ENCODE measurements at regions not wholly inside any gene's neighbourhood (a gene's known extent, or its start where the extent isn't known, plus 50 kb on each side); places are given as distances from the start of the nearest gene placed in this dataset.
A peak's percentile ranks its signal among the peaks of the same experiment; 100 is the strongest.

DNA sequence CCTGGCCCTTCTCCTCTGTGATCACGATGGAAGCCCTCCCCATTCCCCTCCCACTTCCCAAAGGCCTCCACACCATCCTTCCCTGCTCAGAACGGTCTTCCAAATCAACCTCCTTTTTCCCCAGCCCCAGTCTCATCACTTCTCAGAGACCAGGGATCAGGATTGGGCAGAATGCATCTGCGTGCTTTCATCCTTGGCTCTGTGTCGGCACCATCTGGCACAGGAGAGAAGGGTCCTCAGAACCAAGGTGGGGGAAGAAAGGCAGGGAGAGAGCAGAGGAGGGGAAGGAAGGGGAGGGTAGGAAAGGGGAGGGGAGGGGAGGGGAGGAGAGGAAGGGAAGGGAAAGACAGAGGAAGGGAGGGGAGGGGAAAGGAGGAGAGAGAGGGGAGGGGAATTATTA, 52.4 kb upstream of the FICD start:
- DNase-seq (ENCODE audit: low read depth) = no peak

- DNase-seq (ENCODE audit: low read depth) = no peak
These were observed 53.9 kb upstream of the FICD start for GRCh38 chr12:108461058-108461660.

DNA sequence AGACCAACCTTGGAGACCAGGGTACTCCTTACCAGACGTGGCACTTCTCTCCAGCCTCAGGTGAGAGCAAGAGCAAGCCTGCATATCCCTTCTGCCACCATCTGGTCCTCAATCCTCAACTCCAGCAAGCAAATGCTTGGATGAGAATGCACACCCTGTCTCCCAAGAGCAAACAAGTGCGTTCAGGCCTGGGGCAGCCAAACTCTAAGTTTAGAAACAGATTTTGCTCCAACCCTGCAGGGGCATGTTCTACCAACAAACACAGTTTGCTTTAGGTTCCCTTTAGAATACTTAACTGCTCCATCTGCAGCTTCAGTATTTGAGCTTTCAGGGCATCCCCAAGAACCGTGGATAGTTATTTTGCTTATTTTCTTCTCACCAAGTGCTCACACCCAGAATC, 55.9 kb upstream of the FICD start:
- no peak for DNase-seq (ENCODE audit: low read depth)

- DNase-seq (ENCODE audit: low read depth) = peak; percentile 15
These were observed 57.2 kb upstream of the FICD start for GRCh38 chr12:108457734-108458361.

- peak; percentile 64 for DNase-seq (ENCODE audit: low read depth)
These were observed 57.9 kb upstream of the FICD start for GRCh38 chr12:108457006-108457733.

GRCh38 chr12:108455706-108456105, 59.4 kb upstream of the FICD start:
- DNase-seq (ENCODE audit: low read depth) = no peak

GRCh38 chr12:108454539-108455139, 60.4 kb upstream of the FICD start:
- DNase-seq (ENCODE audit: low read depth) = no peak

- DNase-seq (ENCODE audit: low read depth) = no peak
These were observed 65.6 kb upstream of the FICD start for GRCh38 chr12:108449478-108449877.

DNA sequence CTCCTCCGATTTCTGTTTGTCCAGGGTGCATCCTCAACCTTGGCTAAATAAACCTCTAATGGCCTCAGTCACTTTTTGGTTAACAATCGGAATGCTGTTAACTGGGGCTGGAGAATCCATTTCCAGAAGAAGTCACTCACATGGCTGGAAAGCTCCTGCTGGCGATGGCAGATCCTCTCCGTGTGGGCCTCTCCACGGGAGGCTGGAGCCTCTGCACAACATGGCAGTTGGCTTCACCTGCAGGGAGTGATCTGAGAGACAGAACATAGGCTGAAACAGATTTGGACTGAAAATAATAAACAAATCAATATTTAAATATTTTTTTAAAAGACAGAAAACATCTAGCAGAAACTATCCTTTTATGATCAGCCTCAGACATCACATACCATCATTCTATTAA, 66.8 kb upstream of the FICD start:
- DNase-seq (ENCODE audit: low read depth) = no peak

- DNase-seq (ENCODE audit: low read depth) = peak; percentile 71
These were observed 67.8 kb upstream of the FICD start for GRCh38 chr12:108447168-108447832.

DNA sequence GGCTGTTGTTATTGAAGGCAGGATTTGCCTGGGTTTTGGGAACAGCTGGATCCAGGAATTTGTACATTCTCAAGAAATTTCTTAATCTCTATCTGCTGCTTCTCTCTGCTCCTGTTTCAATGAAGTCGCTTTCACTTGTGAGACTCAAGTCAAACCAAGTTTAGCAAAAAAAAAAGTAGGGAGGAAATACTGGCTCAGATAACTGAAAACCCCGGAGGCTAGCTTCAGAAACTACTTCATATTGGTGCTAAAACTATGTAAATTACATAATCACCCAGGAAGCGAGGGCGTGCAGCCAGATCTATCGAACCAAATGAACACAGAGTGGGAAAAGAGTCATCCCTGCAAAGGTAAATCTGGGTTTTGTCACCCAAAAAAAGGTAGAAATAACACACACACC, 68.3 kb upstream of the FICD start:
- DNase-seq (ENCODE audit: low read depth) = peak; percentile 71

DNA sequence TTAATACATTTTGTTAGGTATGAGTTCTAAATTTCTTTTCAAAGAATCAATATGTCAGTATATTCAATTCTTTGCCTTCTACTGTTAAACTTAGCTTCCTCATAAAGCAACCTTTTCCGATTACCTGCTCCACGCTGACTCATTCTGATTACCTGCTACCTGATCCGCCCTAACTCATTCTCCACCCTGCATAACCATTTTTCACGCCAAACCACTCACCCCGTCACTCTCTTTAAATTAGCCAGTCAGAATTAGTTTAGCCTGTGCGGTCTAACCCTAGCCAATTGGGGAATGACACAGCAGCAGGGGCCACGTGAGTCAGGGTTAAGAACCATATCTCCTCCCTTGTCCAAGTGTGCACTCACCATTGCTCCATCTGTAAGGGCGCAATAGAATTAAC, 72.2 kb upstream of the FICD start:
- DNase-seq (ENCODE audit: low read depth) = no peak

GRCh38 chr12:108442067-108442466, 73.0 kb upstream of the FICD start:
- peak; percentile 57 for DNase-seq (ENCODE audit: low read depth)

DNA sequence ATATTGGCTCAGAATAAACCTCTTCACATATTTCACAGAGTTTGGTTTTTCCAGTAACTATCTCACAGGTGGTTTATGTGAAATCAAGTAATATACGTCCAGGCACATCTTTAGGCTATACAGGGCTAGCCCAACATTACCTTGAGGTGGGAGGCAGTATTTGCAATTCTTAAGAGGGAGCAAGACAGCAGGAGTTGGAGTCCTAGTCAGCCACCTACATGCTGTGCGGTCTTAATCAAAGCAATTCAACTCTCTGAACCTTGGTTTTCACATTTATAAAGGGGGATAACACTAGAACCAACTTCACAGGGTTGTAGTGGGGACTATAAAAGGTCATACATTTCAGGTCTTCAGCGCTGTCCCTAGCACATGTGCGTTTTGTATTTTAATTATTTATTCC, 73.5 kb upstream of the FICD start:
- DNase-seq (ENCODE audit: low read depth) = no peak

DNA sequence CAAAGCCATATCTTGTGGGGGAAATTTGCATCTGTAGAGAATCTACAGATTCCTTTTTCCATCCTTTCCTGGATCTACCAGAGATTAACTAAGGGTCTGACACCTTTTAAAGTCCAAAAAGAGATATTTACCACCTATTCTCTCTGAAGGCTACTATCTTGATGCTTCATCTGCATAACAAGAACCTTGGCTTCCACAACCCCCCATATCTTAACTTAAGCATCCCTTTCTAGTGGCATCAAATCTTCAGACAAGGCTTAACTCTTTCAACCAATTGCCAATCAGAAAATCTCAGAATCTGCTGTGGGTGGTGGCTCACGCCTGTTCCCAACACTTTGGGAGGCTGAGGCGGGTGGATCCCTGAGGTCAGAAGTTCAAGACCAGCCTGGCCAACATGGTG, 74.3 kb upstream of the FICD start:
- no peak for DNase-seq (ENCODE audit: low read depth)

DNA sequence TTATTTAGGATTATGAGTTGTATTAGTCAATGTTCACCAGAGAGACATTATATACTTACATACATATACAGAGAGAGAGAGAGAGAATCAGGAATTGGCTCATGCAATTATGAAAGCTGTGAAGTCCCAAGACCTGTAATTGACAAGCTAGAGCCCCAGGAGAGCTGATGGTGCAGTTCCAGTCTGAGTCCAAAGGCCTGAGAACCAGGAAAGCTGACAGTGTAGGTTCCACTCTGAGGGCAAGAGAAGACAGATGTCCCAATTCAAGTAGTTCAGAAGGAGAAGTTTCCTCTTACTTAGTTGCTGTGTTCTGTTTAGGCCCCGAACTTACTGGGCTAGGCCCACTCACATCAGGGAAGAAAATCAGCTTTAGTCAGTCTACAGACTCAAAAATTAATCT, 76.4 kb upstream of the FICD start:
- no peak for DNase-seq (ENCODE audit: low read depth)

DNA sequence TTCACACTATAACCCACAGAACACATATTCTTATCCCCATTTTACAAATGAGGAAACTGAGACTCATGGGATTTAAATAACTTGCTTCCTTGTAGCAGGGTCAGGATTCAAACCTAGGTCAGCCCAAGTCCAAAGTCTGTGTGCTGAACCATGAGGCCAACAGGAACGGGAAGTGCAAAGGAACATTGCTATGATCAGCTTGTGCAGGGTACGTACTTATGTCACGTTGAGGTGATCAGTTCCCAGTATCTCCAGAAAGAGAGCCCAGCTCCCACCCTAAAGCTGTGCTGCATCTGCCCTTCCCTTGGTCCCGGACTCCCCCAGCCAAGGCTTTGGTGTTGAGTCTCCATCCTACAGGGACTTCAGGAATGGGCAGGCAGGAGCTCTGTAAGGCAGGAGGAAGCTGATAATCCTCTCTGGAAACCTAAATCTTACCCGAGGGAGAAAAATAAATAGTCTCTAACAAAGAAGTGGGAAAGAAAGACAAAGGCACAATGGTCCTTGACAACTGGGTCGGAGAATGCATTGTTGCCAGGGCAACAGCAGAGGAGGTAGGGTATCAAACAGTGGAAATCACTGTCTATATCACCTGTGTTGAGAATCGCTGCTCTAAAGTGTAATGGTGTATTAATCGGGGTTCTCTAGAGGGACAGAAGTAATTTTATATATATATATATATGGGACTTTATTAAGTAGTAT, 82.5 kb upstream of the FICD start:
- no peak for DNase-seq (ENCODE audit: low read depth)

- no peak for DNase-seq (ENCODE audit: low read depth)
These were observed 84.2 kb upstream of the FICD start for GRCh38 chr12:108430926-108431325.

DNA sequence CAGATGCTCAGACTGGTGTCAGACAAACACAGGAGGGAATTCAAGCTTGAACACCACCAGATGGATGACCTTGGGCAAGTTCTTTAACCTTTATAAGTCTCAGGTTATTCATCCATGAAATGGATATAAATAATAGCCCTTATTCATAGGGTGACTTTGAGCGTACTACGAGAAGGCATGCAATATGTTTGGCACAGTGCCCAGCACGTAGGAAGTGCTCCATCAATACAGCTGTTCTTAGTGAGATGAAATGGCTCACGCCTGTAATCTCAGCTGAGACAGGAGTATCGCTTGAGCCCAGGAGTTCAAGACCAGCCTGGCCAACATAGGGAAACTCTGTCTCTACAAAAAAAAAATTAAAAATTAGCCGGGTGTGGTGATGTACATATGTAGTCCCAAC, 84.8 kb upstream of the FICD start:
- peak; percentile 57 for DNase-seq (ENCODE audit: low read depth)

DNA sequence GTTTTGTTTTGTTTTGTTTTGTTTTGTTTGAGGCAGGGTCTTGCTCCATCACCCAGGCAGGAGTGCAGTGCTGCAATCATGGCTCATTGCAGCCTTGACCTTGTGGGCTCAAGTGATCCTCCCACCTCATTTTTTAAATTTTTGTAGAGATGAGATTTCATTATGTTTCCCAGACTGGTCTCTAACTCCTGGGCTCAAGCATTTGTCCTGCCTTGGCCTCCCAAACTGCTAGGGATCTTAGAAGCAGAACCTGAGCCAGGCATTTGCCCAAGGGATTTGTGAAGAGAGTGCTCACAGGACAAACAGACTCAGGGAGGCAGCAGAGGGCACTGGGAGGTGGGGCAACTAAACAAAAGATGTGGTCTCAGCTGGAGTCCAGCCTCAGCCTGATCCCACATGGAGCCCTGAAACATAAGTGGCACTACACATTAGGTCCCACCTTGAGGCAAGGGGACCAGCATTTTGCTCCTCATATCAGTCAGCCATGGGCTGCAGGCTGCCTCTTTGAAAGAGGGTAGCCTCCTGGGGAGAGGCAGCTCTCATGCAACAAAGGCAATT, 86.2 kb upstream of the CMKLR1 start:
- peak; percentile 15 for DNase-seq (ENCODE audit: low read depth)

DNA sequence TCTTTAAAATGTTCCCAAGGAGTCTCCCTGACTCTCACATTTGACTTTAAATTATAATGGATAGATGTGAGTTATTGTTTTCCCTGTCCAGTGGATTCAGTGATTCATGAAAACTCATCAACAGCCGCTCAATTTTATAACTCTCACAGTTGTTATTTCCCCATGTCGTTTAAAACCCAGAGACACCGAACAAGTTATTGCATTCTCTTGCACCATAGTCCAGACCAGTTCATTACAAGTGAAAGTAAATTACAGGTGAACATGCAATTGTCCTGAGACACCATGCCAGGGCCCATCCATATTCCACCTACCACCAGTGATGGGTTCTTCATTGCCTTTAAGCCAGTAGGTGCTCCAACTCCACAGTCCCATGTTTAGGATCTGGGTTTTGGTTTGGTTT, 85.7 kb upstream of the CMKLR1 start:
- DNase-seq (ENCODE audit: low read depth) = no peak
